NB4 (cell line): ENCODE measurements at regions not wholly inside any gene's neighbourhood (a gene's known extent, or its start where the extent isn't known, plus 50 kb on each side); places are given as distances from the start of the nearest gene placed in this dataset.

Experiments used
- CTCF ChIP-seq: IDR thresholded peaks from one replicate; pipeline ENCODE4 v1.5.1; 2012; ENCODE audit warnings: low read depth, low read length
- MYC ChIP-seq: IDR thresholded peaks from 2 replicates; pipeline ENCODE4 v1.6.1; 2011; ENCODE audit warnings: low read depth, low read length
- POLR2A ChIP-seq: IDR thresholded peaks from 2 replicates; pipeline ENCODE4 v1.6.1; 2011; ENCODE audit warnings: mild to moderate bottlenecking; ENCODE audit not compliant: insufficient read length; ENCODE audit errors: extremely low read depth

DNA sequence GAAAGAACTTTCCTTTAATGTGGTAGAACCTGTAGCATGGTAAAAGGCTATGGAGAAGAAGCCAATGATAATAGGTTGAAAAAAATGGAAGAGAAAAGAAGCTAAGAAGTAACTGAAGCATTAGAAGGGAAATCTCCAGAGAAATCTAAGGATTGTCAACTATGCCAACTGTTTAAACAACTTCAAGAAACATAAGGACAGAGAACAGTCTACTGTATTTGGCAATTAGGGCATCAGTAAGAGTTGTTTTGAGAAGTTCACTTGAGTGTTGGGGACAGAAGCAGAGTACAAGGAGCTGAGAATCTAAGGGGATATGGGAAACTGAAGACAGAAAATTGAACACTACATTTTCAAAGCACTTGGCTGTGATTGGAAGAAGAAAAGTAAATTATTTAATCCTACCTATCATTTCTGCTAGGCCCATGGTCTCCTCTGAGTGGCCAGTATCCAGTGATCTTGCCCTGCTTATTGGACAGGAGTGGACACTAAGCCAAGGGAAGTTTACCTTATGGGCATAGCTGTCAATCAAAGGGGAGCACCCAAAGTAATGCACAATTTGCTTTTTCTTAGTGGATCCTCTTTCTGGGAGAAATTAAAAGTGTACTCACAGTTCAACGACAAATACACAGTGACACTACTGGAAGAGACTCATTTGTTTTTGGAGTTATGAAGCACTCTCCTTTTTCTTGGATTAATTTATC is 56.4 kb upstream of the CCDC71L start:
- TF ChIP-seq CTCF (no peak), POLR2A (no peak), MYC (no peak)
